CD4-positive, alpha-beta T cell treated with Interleukin-15 for 1 hour (primary cell): ENCODE measurements at regions not wholly inside any gene's neighbourhood (a gene's known extent, or its start where the extent isn't known, plus 50 kb on each side); places are given as distances from the start of the nearest gene placed in this dataset.
"Not testable (repeated sequence)": the region's sequence is repeated elsewhere in the genome, so short reads cannot be mapped to it uniquely, and the experiment has no call there.

Source experiments
- DNase-seq: peaks from one replicate; pipeline ENCODE4 v3.0.0-alpha.2; 2020

DNA sequence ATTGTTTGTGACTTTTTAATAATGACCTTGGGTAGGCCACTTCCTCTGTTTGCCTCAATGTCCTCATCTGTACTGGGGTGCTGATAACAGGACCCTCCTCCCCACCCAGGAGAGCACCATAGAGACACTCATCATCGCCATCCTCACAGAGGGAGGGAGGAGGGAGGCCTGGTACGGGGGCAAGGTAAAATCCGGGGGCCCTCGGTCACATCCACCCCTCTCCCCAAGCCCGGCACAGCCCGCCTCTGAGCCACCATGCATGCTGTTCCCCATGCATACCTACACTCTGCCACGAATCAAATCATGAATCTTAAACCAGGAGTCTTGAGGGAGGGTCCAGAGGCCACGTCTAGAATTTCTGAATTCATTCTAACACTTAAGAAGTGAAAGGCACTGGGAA is 74.9 kb upstream of the IQSEC1 start:
- peak; percentile 5 for DNase-seq

DNA sequence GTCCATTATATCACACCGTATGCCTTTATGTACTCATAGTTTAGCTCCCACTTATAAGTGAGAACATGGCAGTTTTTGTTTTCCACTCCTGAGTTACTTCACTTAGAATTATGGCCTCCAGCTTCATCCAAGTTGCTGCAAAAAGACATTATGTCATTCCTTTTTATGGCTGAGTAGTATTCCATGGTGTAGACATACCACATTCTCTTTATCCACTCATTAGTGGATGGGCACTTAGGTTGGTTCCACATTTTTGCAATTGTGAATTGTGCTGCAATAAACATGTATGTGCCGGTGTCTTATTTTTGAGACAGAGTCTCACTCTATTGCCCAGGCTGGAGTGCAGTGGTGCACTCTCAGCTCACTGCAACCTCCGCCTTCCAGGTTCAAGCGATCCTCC is 74.1 kb upstream of the IQSEC1 start:
- DNase-seq = no peak

DNA sequence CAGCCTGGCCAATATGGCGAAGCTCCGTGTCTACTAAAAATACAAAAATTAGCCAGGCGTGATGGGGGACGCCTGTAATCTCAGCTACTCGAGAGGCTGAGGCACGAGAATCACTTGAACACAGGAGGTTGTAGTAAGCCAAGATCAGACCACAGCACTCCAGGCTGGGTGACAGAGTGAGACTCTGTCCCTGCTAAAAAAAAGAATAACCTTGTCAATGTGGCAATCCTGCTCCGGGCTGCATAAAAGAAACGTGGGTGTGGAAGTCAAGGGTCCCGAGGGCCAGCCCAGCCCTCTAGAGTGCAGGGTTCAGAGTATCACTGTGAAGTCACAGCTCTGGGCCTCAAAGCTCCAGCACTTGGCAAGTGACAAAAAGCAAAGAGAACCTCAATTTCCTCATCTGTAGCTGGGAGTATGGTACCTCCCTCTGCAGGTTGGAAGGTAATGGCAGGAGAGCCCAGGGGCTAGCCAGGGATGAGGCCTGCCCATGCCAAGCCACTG is 73.5 kb upstream of the IQSEC1 start:
- DNase-seq = peak; percentile 13

DNA sequence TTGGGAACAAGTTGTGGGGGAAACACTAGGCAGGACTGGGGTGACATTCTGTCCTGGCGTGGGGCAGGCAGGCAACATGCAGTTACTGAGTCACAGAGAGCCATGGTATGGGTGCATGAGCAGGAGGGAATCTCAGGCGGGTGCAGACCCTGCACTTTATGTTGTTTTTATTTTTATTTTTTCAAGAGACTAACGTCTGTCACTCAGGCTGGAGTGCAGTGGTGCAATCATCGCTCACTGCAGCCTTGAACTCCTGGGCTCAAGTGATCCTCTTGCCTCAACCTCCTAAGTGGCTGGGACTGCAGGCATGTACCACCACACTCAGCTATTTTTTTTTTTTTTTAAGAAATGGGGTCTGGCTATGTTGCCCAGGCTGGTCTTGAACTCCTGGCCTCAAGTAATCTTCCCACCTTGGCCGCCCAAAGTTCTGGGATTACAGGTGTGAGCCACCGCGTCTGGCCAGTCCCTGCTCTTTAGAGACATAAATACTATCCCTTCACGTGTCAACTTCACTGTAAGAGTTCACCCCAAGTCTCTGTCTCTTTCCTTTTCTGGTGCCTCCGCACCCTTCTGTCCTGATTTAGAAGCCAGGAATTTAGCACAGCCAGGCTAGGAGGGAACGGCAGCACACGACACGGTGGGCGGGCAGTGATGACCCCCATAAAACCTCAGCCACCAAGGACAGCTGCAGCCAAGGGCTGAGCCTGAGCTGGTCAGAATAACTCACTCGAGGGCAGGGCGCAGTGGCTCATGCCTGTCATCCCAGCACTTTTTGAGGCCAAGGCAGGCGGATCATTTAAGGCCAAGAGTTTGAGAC is 72.8 kb upstream of the IQSEC1 start:
- DNase-seq = no peak

DNA sequence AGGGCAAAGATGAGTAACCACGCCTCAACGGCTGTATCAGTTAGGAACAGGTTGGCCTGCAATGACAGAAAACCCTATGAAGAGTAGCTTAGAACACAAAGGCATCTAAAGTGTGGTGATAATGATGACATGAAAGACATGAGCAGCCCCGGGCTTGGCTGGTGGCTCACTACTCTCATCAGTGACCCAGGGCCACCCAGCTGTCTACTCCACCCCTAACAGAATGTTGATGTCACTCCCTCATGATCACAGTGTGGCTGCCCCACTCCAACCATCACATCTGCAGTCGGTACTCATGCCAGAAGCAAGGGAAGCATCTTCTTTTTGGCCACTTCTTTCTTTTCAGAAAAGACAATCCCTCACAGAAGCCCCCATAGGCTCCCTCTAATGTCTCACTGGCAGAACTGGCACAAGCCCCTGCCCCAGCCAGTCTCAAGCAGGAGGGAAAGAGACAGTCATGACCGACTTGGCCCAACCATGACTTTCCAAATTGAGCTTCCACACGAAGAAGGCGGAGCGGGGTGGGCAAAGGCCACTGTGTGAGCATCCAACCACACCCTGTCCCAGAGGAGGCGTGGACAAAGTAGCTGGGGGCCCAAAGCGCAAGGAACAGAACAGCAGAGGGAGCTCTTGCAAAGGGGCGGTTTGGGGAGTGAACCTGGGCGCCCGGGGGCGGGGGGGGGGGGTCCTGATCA is 72.0 kb upstream of the IQSEC1 start:
- peak; percentile 5 for DNase-seq

DNA sequence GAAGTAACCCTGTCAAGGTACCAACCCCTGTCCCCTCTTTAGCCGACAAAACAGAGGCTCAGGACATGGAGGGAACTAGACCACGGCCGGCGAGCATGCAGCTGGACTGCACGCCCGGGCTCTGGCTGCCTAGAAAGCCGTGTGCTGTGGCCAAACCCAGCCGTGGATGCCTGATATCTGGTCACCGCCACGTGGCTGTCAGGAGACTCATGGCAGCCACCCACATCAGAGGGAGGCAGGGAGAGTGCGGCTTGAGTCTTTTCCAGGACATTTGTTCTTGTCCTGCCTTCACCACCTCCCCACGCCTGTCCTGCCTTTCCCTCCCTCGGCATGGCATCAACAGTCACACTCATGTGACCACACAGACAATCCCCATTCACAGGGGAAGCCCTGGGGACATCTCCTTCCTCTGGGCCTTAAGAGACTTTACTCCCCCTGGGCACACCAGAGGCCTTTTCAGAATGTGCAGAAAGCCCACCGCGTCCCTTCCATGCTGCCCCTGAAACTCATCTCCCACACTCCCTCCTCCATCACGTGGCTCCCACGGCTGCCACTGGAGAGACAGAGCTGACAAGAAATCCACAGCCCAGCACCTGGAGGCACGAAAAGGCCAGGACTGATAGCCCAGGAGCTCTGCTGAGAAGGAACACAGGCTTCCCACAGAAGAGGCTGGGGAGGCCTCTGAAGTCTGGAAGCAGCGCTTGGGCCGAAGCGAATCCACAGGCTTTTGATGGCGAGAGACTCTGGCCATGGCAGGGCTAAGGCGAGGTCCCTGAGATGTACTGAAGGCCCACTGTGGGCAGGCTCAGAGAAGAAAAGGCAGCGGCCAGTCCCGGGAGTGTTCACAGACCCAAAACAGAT is 71.2 kb upstream of the IQSEC1 start:
- peak; percentile 13 for DNase-seq

DNA sequence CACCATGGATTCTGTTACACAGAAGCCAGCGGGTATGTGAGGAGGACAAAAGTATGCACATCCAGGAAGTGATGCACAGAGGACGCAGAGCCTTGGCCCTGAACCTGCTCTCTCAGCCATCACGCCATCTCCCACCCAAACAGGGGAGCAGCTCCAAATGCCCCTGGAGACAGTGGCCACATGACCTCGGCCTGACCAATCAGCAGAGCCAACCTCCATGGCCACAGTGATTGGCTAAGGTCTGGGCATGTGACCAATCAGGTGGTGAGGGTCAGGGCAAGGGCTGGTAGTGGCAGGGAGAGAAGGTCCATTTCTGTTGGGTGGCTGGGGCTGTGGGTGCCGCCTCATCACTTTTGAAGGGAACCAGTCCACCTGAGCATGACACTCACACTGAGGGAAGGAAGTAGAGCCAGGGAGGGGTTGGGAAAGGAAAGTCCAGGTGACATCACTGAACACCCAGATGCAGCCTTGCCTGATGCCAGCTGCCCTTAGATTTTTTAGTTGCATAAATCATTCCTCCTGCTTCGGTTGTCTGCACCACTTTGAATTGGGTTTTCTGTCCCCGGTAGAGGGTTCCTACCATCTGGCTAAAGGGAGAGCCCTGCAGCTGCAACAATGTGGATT is 70.3 kb upstream of the IQSEC1 start:
- DNase-seq = peak; percentile 9

DNA sequence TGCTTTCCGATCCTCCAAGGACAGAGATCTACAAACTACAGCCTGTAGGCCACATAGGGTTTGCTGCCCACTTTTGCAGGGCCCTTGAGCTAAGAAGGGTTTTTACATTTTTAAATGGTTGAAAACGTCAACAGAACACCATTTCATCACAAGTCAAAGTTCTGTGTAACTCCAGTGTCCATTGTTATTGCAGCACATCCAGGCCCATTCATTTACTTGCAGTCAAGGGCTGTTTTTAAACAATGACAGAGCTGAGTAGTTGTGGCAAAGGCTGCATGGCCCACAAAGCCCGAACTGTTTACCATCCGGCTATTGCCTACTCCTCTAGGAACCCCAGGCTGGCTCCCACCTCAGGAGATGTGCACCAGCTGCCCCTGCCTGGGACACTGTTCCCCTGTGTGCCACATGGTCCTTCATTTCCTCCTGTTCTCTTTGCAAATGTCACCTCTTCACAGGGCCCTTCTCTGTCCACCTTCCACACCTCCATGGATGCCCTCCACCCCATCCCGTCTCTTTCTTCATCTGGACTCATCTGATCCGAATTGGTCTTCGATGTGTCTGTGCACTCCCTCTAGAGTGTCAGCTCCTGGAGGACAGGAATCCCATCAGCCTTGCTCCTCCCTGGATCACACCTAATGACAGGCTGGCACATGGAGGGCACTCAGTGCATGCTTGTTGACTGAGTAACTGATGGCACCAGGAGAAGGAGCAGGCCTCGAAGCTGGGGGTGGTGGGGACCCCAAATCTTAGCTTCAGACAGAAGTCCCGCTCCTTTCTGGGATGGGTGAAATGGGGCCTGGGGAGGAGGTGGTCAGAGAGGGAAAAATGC is 69.5 kb upstream of the IQSEC1 start:
- DNase-seq = peak; percentile 7

DNA sequence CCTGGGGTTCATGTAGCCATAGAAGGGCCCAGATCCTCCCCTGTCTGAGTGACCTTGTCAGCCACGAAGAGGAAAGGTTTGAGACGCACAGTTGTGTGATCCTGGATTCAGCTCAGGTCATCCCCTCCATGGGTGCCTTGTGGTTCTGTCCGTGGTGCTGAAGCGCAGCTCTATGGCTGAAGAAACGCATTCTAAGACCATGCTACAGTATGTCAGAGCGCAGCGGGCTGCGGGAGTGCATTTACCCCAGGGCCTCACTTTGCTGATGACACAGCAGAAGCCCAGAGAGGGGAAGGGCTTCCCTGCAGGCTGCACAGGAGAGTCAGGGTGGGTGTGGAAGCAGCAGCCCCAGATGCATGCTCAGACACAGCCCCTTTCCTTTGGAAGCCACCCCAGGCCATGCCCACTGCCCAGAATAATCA is 68.8 kb upstream of the IQSEC1 start:
- DNase-seq = peak; percentile 12

DNA sequence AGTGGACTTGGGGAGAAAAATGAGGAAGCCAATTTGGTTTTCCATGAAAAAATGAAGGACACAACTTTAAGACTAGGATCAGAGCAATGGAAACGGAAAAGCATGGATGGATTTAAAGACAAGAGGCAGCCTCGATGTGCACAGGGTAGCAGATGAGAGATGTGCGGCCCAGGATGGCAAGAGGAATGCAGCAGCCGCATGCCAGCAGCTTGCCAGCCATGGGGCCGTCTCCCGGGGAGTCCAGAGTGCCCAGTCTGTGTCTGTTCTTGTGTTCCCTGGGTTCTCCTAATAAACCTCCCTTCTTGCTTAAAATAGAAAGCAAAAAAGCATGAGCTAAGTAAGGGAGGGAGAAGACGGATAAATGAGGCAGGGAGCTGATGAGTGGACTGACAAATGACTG is 68.0 kb upstream of the IQSEC1 start:
- peak; percentile 13 for DNase-seq

DNA sequence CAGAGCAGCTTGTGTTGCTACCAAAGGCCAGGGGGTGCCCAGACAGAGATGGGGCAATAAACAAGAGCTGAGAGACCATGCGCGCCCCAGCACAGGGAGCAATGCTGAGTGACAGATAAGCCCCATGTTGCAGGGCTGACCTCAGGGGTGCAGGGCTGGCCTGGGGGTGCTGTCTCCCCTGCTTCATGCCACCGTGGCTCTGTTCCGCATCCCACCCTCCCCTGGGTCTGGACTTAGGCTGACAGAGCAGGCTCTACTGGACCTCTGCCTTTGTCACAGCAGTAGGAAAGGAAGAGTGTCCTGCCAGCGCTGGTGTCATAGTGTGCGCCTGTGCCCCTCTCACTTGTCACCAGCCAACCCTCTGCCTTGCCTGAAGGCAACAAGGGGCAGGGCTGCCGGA is 67.4 kb upstream of the IQSEC1 start:
- DNase-seq = peak; percentile 13

DNA sequence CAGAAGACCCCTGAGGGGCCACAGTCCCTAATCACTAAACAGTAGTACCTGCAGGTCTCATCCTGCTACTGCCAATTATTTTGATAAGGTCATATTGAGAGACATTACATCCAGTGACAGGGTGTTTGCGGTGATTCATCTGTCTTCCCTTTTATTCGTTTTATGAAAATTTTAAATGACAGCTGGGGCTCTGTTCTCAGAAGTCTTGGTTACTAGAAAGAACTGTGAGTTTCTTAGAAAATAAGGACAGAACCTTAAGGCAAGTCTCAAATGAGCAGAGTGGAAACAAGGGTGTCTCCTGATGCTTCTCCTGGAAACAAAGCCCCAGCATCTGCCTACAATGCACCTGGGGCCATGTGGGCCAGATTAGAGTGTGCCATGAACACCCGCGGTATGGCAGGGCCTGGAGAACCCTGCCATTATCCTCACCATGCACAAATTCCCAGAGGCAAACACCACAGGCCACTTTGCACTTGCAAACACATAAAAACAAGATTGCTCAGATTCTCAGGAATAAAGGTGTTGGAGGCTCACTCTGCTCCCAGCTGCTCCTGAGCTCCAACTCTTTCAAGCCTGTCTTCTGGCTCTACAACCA is 66.3 kb upstream of the IQSEC1 start:
- DNase-seq = peak; percentile 5

DNA sequence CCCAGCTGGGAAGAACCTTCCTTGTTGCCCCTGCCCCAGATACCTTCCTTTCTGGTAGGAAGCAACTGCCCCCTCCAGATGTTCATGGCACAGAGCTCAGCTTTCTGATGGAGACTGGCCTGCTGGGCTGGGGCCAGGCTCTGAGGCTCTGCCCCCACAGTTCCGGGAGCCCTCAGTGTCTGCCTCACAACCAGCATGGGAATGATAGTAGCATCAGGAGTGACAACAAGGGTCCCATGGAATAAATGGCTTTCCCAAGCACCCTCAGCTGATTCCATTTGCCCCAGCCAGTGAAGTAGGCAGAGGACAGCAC is 65.6 kb upstream of the IQSEC1 start:
- no peak for DNase-seq

DNA sequence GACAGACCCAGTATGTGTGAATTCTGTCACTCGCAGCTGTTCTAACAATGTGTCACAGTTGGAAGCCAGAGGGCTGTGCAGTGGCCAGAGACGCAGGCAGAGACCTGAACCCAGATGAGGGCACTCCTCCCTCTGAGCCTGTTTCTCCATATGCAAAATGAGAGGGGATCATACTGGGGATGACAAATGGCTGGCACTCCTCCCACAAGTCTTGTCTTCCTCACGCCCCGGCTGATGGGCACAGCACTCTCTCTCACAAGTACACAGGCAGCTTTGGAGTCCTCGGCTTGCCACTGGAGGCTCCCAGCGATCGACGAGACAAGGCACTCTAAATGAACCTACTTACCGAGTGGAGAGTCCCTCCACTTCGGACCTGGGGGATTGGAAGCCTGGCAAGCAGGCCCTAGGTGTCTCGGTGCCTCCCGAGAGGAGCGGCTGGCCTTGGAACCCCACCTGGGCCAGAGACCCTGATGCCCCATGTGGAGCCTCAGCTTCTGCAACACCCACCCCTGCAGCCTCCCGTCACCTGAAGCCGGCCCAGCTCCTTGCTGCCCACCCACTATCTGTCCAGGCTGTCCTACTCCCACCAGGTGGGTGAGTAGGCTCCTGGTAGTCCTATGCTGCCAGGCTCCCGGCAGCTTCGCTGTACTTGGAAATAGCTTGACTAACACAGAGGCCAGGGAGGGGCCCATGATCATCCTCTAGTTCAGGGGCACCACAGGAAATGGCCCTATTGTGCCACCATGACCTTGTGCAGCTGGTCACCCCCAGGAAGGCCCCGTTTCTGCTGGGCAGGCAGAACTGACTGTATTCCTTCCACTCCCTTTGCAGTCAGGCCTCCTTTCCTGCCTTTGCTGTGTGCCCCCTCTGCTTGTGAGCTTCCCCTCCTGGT is 65.0 kb upstream of the IQSEC1 start:
- DNase-seq = peak; percentile 15

DNA sequence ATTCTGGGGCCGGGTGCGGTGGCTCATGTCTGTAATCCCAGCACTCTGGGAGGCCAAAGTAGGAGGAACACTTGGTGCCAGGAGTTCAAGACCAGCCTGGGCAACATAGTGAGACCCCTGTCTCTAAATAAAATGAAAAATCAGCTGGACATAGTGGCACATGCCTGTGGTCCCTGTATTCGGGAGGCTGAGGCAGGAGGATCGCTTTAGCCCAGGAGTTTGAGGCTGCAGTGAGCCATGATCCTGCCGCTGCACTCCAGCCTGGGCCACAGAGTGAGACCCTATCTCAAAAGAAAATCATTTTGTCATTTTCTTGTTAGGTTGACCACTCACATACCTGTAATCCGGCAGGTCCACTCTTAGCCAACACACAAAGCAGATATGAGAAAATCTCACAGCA is 63.6 kb upstream of the IQSEC1 start:
- DNase-seq = not testable (repeated sequence)

DNA sequence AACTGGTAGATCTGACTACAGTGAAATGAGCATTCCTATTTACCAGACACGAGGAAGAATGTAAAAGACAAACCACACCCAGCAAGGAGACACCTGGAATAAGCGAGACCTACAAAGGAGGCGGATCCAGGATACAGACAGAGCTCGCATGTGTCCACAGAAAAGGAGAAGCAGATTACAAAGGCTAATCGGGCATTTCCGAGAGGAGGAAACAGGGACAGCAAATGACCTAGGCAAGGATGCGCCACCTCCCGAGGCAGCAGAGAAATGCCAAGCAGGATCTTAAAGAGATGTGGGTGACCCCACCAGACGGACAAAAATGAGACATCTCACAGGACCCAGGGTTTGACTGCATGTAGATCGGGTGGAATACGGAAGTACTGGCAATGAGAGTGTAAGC is 63.2 kb upstream of the IQSEC1 start:
- no peak for DNase-seq

DNA sequence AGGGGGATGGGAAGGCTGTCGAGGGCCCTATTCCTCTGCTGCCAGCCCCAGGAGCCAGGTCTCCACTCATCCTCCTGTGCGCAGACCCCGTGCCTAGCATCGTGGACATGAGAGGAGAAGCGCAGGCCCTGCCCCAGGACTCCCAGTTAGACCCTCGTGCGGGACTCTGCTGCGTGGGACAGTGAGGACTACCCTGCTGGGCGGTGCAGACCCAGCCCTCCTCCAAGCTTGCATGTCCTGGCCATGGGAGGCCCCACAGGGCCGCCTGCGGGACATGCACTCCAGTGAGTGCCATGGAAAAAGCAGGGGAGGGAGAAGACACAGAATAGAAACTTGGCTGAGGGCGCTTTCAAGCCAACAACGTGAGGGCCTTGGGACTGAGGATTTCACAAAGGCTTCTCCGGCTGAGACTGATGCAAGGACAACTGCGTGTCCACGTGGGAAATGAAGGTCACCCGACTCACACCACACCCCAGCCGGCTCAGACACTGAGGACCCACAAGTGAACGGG is 62.6 kb upstream of the IQSEC1 start:
- DNase-seq = no peak

DNA sequence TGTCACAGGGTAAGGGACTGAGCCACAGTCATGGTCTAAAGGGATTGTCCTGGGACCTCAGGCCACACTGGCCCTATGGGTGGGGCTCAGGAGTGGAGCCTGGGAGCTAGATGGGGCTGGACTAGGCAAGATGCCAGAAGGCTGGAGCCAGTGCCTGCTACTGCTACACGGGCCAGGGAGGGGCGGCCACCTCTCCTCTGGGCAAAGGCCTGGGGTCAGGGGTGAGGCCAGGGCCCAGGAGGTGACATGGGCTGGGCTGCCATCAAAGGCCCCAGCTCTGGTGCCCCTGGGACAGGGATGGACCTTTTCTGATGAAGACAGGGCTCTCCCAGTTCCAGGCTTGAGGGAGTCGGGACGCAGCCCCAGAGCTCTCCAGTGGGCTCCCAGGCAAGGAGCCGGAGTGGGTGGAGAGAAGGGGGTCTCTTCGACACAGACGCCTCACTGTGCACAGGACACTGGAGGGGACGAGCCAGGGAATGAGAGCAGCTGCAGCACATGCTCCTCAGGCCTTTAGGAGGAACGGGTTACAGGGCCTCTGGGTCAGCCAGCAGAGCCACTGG is 62.1 kb upstream of the IQSEC1 start:
- peak; percentile 11 for DNase-seq

DNA sequence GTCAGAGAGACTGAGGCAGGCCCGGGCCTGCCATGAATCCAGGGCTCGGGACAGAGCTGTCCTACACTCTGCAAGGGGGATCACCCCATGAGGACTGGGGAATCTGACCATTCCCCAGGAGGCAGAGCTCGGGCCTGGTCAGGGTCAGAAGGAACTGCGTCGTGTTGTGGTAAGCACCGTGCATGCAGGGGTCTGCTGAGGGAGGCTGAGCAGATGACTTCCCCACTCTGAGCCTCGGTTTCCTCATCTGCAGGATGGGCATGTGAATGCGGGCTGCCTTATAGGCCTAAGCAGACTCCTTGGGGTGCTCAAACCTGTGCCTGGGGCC is 61.6 kb upstream of the IQSEC1 start:
- no peak for DNase-seq
